HG02678 (cell line): ENCODE measurements at regions not wholly inside any gene's neighbourhood (a gene's known extent, or its start where the extent isn't known, plus 50 kb on each side); places are given as distances from the start of the nearest gene placed in this dataset.

Source experiments
- ATAC-seq: cut with Tn5 transposase; IDR thresholded peaks from one replicate; pipeline ENCODE4 v1.9.1; 2021; ENCODE audit warnings: mild to moderate bottlenecking, moderate library complexity; ENCODE audit not compliant: unreplicated experiment

DNA sequence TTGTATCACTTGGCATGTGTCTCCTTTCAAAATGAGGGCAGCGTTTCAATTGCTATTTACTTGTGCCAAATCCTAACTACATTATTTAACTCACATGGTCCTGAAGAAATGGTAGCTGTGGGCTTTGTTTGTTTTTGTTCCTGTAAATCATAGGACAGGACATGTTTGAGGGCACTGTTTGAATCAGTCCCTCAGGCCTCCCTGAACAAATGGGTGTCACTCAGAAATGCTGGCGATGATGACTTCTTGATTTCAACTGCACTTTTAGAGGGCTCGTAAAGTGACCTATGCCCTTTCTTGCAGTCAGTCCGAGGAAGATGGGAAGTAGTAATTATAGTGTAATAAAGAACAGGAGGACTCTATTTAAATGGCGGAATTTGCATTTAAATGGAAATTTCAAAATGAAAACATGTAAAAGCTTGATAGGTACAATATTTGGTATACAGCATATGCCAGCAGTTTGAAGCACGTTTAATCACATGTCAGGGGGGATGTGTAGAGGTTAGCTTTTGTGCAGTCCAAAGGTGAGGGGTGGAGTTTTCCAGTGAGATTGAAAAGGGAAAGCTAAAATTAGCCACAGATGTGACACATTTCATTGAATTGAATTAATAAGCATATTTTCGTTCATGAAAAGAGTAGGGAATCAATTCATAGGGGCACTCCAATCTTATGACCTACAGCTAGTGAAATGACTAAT, 1958.7 kb upstream of the IGFBP7 start:
- ATAC-seq, result no peak

- ATAC-seq, result no peak
Observed at GRCh38 chr4:59086410-59086809, 1976.2 kb upstream of the IGFBP7 start.

- no peak for ATAC-seq
Observed at GRCh38 chr4:59091146-59092142, 1981.3 kb upstream of the IGFBP7 start.

- ATAC-seq, result no peak
Observed at GRCh38 chr4:59094505-59094904, 1984.3 kb upstream of the IGFBP7 start.

DNA sequence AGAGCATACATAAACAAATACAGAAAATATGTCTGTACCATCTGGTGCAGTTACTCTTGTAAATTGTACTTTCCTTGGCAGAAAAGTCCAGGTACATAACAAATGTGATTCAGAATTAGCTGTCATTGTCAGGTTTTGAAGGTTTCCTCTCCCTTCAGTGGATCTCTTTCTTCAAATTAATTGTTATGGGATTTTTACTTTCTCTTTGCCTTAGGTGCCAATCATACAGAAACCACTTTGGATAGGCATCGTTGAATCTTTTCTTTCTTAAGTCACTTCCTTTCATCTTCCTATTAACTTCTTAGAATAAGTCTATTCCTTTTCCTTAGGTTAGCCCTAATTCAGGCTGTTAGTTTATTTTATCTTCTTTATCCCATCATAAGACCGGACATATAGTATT, 1992.1 kb upstream of the IGFBP7 start:
- no peak for ATAC-seq

- no peak for ATAC-seq
Observed at GRCh38 chr4:59120287-59120814, 2010.2 kb upstream of the IGFBP7 start.

DNA sequence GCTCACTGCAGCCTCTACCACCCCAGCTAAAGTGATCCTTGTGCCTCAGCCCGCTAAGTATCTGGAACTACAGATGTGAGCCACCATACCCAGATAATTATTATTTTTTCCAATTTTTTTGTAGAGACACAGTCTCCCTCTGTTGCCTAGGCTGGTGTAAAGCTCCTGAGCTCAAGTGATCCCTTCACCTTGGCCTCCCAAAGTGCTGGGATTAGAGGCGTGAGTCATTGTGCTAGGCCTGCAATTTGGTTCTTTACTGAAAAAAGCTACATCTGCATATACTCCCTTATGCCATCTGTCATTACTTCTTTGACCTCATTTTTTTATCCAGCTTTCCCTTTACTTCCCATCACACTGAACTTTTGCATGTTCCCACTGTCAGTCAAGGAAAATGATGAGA, 2012.4 kb upstream of the IGFBP7 start:
- ATAC-seq, result no peak

- no peak for ATAC-seq
Observed at GRCh38 chr4:59126159-59126558, 2016.0 kb upstream of the IGFBP7 start.

- ATAC-seq, result no peak
Observed at GRCh38 chr4:59127006-59127405, 2016.8 kb upstream of the IGFBP7 start.

DNA sequence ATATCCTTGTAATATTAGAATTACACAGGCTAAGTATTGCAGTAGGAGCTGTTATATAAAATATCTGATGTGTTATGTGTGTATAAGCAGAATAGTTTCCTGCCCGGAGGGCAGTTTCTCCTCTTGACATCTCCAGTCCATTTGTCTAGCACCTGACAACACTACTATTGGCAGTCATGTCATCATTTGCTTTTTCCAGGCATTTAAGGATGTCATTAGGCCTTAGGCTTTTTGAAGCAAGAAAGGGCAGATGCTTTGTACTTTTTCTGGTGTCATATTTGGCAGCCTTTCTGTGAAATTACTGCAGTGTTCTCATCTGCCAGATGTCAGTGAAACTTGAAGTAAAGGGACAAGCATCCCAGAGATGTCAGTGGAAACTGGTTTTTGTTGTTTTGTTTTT, 2017.6 kb upstream of the IGFBP7 start:
- ATAC-seq, result no peak

DNA sequence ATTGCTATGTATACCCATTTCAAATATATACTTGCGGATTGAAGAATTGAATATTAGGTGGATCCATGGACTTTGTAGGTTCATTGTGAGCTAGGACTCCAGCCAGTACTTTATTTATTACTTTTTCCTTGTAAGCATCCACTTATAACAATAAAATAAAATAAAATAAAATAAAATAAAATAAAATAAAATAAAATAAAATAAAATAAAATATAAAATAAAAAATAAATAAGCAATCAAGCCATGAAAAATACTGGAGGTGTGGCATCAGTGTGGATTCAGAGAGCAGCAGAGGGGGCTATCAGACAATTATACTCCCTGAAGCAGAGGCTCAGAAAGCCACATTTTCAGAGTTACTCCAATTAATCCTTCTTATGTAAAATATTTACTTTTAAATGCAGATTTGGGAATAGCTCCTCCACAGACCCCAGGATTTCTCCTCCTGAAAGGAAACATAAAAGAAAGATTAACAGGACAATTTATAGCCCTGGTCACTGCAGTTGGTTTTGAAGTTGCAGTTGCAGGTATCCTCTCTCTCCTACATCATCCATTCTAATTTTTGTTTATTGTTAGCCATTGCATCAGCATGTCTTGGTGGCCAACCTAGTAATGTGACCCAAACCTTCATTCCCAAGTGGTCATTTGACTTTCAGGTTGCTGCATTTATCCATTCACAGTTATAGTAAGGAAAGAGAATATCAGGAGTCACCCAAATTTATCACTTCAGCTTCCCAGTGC, 2025.2 kb upstream of the IGFBP7 start:
- ATAC-seq, result no peak

DNA sequence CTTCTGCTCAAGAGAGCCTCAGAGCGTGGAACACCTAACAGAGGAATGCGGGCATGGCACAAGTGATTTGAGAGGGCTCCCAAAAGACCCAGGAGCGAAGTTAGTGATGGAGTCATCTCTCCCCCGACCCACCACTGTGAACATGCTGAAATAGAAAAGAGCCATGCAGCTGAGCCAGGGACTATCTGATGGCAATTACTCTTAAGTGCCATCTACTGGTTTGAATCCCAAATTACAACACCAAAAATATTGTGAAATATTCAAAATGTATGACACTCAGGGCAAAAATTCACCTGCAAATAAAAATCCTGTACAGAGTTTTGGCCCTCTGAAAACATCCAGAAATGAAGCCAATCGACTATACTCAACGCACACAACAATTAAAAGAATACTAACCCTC, 2038.9 kb upstream of the ADGRL3 start:
- ATAC-seq, result no peak

DNA sequence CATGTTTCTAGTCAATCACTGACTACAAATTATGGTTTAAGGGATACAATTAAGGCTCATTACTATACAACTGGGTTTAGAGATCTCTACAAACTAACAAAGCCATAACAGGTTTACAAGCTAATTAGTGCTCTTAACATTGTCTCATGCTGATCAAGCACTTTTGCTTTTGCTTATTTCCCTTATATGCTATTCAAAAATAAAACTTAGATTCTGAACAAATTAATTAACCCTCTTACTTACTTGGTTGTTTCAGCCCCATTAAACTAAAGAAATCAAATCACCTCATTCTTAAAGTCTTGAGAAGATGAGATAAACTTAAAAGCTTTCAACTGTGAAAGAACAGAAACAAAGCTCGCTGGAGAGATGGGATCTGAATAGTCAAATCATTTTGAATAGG, 2024.5 kb upstream of the ADGRL3 start:
- ATAC-seq, result no peak

DNA sequence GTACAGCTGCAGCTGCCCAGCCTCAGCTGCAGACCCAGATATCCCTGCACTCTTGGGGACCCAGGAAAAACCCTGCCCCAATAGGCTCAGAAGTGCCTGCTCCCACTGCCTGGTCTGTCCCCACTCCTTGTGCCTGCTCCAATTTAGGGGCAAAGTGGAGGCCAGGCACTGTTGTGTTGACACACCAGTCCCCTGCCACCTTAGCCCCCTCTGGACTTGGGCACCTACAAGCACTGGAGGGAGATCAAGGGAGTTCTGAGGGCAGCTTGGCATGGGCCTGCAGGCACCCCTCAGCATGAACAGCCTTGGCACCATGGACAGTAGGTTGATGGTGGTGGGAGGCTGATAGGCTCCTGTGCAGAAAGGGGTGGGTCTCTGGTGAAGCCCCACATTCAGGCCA, 2020.8 kb upstream of the ADGRL3 start:
- ATAC-seq, result no peak

DNA sequence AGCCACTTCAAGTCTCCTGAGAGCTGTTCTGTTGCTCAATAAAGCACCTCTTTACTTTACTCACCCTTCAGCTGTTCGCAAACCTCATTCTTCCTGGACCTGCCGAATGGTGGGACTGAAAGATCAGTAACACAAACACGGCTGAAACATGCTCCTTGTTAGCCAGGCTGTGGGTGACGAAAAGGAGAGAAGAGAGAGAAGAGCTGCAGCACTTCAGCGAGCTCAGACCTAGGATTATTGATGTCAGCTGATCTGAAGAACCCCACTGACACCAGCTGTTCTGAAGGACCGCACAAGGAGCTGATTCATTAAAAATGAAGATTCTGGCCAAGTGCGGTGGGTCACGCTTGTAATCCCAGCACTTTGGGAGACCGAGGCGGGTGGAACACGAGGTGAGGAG, 2020.0 kb upstream of the ADGRL3 start:
- ATAC-seq, result no peak

DNA sequence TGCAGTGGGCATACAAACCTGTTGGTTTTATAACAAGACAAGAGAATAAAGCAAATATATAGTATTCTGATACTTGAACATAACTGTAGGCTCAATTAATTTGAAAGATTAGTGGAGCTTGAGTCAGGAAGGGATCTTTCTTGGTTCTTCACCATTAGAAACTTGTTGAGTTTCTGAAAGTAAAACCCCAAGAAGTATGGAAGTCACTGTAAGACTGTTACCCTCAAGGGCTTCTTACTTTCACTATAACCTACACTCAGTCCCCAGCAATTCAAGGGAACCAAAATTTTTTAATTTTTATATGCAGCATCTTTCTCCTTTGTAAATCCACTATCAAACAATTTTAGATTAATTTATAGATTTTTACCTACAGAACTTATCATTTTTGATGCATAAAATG, 2019.2 kb upstream of the ADGRL3 start:
- no peak for ATAC-seq

DNA sequence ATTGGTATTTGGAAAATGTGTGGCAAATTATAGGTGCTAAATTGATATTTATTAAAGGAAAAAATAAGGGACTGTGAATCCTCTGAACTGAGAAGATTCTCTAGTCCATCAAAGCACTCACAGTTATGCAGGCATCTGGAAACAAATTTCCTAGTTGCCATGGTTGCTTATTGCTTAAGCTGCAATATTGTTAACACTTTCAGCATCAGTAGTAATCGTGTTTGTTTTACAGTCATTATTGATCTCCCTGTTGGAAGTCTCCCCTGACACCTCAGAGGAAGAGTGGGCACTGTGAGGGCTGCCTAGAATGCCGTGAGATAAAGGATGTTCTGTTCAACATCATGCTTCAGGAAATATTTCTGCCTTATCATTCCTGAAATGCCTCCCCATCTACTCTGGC, 2004.3 kb upstream of the ADGRL3 start:
- ATAC-seq, result no peak

DNA sequence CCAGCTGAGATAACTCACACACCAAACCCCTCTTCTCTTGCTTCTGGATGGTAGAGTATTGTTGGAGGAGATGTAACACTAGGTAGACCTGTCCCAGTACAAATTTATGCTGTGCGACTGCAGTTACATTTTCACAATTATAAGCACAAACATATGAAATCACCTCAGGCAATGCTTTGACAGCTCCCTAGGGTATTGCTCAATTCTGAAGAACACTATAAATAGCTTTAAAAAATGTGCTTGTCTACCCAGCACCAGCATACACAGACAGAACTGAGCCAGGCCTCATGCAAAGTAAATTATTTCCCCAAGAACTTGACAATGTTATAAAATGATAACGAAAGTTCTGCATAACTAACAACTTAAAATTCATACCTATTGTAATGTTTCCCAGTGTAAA, 1999.1 kb upstream of the ADGRL3 start:
- no peak for ATAC-seq

- no peak for ATAC-seq
Observed at GRCh38 chr4:59217910-59218631, 1982.1 kb upstream of the ADGRL3 start.

DNA sequence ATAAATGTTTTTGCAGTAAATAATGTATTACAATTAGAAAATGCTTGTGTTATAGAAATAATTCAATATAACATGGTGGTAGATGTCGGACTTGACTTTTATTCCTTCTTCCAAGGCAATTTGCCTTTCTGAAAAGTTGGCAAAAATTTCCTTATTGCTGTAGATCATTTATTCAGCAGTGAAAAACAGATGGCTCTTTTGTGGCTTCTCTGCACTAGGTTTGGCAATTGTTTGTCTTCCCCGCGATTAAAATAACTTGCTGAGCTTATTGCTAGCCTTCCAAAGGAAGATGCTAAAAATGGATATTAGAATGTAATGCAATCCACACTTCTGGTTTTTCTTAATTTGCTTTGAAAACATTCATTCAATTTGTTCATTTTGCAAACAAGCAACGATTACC, 1977.9 kb upstream of the ADGRL3 start:
- no peak for ATAC-seq
